ENCODE measurements at regions not wholly inside any gene's neighbourhood (a gene's known extent, or its start where the extent isn't known, plus 50 kb on each side); places are given as distances from the start of the nearest gene placed in this dataset.

DNA sequence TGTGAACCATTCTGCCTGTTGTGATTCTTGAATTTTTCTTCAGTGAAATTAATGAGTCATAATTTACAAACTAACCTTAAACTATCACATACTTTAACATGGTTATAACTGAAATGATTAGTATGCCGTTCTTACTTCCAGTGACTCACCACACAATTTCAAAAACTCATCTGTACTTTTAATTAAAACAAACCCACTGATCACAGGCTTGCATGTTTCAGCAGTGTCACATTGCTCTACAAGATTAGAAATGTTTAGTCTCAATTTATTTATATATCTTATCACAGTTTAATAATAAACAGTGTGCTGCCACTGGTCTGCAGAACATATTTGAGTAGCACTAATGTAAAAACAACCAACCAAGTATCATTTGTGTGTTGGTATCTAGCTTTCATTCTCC is 2227.9 kb upstream of the PCDH20 start:
- no peak overlapping the region for H2AFZ ChIP-seq (ENCODE audit: low read depth, low read length)
- no peak overlapping the region for H3K9ac ChIP-seq (ENCODE audit: low read length)
- no peaks in the 10 kb centered on the region for H3K9me3 ChIP-seq (ENCODE audit: insufficient read depth, low read length)
- no peak overlapping the region for H3K4me3 ChIP-seq (ENCODE audit: low read length)
- no peak overlapping the region for H3K27ac ChIP-seq (ENCODE audit: low read length)
- H3K36me3 ChIP-seq (replicated peaks; ENCODE audit: low read depth, low read length) = no peaks in the 10 kb centered on the region
- TF ChIP-seq, protein P1, sequence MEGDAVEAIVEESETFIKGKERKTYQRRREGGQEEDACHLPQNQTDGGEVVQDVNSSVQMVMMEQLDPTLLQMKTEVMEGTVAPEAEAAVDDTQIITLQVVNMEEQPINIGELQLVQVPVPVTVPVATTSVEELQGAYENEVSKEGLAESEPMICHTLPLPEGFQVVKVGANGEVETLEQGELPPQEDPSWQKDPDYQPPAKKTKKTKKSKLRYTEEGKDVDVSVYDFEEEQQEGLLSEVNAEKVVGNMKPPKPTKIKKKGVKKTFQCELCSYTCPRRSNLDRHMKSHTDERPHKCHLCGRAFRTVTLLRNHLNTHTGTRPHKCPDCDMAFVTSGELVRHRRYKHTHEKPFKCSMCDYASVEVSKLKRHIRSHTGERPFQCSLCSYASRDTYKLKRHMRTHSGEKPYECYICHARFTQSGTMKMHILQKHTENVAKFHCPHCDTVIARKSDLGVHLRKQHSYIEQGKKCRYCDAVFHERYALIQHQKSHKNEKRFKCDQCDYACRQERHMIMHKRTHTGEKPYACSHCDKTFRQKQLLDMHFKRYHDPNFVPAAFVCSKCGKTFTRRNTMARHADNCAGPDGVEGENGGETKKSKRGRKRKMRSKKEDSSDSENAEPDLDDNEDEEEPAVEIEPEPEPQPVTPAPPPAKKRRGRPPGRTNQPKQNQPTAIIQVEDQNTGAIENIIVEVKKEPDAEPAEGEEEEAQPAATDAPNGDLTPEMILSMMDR (IDR thresholded peaks at IDR 0.05; ENCODE audit: low read depth, low read length) = no peak
- TF ChIP-seq EZH2phosphoT487 (IDR thresholded peaks at IDR 0.05; ENCODE audit: low read depth) = no peak
- H4K20me1 ChIP-seq (ENCODE audit: insufficient read depth, low read length) = no peaks in the 10 kb centered on the region
- H3K27me3 ChIP-seq (ENCODE audit: low read depth, low read length) = no peaks in the 10 kb centered on the region
- H3K79me2 ChIP-seq (ENCODE audit: low read length) = no peaks in the 10 kb centered on the region
- H3K4me2 ChIP-seq (ENCODE audit: low read length) = no peak overlapping the region
- no peaks in the 10 kb centered on the region for H3K4me1 ChIP-seq (ENCODE audit: low read length)

DNA sequence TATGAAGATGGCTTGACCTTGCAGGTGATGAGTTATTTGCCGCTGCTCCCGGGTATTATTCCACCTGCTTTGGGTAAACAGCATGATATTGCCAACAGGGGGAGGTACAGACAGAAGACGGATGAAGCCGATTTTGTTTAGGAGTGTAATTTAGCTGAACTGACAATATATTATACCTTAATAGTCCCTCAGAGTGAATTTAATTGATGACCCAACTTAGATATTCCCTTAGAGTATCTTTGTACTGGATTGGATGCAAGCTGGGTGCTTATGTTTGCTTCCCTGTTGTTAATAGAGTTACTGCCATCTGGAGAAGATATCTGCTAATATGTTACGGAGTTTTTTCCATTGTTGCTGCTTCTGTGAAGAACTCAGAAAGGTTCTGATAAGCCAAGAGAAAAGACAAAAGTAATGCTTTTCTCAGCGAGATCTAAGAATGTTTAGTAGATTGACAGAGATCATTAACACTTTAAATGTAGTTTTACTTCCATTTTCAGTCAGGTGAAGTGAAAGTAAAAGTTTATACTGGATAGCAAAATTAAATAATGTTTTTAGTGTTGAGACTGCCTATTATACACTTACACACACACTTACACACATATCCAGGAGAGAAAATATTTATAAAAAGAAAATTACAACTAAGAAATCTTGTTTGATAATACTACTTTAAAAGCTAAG is 2220.8 kb upstream of the PCDH20 start:
- H2AFZ ChIP-seq (ENCODE audit: low read depth, low read length) = peak overlapping the region; percentile 99
- H3K27ac ChIP-seq (ENCODE audit: low read length) = peak overlapping the region; percentile 18; the same call in 1 of the 2 replicates
- H3K9ac ChIP-seq (ENCODE audit: low read length) = peak overlapping the region; percentile 62
- no peaks in the 10 kb centered on the region for H3K79me2 ChIP-seq (ENCODE audit: low read length)
- H3K9me3 ChIP-seq (ENCODE audit: insufficient read depth, low read length) = no peaks in the 10 kb centered on the region
- peak overlapping the region; percentile 81 for H3K4me2 ChIP-seq (ENCODE audit: low read length)
- peak overlapping the region; percentile 84 for H3K4me3 ChIP-seq (ENCODE audit: low read length)
- H3K36me3 ChIP-seq (replicated peaks; ENCODE audit: low read depth, low read length) = no peaks in the 10 kb centered on the region
- no peak for TF ChIP-seq EZH2phosphoT487 (IDR thresholded peaks at IDR 0.05; ENCODE audit: low read depth)
- TF ChIP-seq, protein P1 (IDR thresholded peaks at IDR 0.05; ENCODE audit: low read depth, low read length) = peak; percentile 57
- no peaks in the 10 kb centered on the region for H3K27me3 ChIP-seq (ENCODE audit: low read depth, low read length)
- no peaks in the 10 kb centered on the region for H4K20me1 ChIP-seq (ENCODE audit: insufficient read depth, low read length)
- peaks cover 13% of the 10 kb centered on the region for H3K4me1 ChIP-seq (ENCODE audit: low read length)

DNA sequence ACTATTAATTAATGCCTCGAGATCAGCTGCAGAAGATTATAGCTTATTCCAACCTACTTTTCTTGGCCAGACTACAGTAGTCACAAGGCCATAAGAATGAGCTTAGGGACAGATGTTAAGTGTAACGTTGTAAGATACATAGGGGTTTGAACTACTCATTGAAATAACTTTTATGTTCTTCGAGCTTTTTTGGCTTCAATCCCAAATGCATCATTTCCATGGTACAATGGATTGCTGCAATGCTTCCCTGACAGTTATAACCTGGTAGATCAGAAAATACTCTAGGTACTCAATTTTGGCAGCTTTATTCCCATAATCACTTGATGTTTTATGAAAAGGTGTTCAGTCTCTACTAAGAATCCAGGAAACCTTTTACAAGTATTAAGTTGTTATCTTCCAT is 2216.7 kb upstream of the PCDH20 start:
- no peak overlapping the region for H2AFZ ChIP-seq (ENCODE audit: low read depth, low read length)
- H3K79me2 ChIP-seq (ENCODE audit: low read length) = no peaks in the 10 kb centered on the region
- no peaks in the 10 kb centered on the region for H3K9me3 ChIP-seq (ENCODE audit: insufficient read depth, low read length)
- H3K4me3 ChIP-seq (ENCODE audit: low read length) = no peak overlapping the region
- no peaks in the 10 kb centered on the region for H4K20me1 ChIP-seq (ENCODE audit: insufficient read depth, low read length)
- peaks cover 11% of the 10 kb centered on the region for H3K4me1 ChIP-seq (ENCODE audit: low read length)
- no peak overlapping the region for H3K9ac ChIP-seq (ENCODE audit: low read length)
- H3K4me2 ChIP-seq (ENCODE audit: low read length) = no peak overlapping the region
- no peaks in the 10 kb centered on the region for H3K36me3 ChIP-seq (replicated peaks; ENCODE audit: low read depth, low read length)
- H3K27me3 ChIP-seq (ENCODE audit: low read depth, low read length) = no peaks in the 10 kb centered on the region
- H3K27ac ChIP-seq (ENCODE audit: low read length) = no peak overlapping the region
- TF ChIP-seq, protein P1 (IDR thresholded peaks at IDR 0.05; ENCODE audit: low read depth, low read length) = no peak
- no peak for TF ChIP-seq EZH2phosphoT487 (IDR thresholded peaks at IDR 0.05; ENCODE audit: low read depth)

DNA sequence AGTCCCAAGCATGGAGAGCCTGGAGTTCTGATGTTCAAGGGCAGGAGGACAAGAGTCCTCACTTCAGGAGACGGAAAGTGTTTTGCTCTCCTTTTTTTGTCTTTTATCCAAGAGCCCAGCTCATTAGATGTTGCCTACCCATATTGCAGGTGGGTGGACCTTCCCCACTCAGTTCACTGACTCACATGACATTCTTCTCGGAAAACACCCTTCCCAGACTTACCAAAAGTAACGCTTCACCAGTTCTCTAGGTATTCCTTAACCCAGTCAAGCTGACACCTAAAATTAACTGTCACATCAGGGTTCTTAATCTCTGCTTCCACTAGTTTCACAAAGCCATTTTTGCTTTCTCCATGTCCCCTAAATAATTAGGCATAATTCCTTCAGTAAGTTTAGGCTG is 2215.4 kb upstream of the PCDH20 start:
- H4K20me1 ChIP-seq (ENCODE audit: insufficient read depth, low read length) = no peaks in the 10 kb centered on the region
- H2AFZ ChIP-seq (ENCODE audit: low read depth, low read length) = no peak overlapping the region
- peaks cover 5% of the 10 kb centered on the region for H3K4me1 ChIP-seq (ENCODE audit: low read length)
- no peaks in the 10 kb centered on the region for H3K79me2 ChIP-seq (ENCODE audit: low read length)
- H3K9ac ChIP-seq (ENCODE audit: low read length) = no peak overlapping the region
- no peak for TF ChIP-seq EZH2phosphoT487 (IDR thresholded peaks at IDR 0.05; ENCODE audit: low read depth)
- TF ChIP-seq, protein P1 (IDR thresholded peaks at IDR 0.05; ENCODE audit: low read depth, low read length) = no peak
- H3K4me2 ChIP-seq (ENCODE audit: low read length) = no peak overlapping the region
- H3K4me3 ChIP-seq (ENCODE audit: low read length) = no peak overlapping the region
- H3K36me3 ChIP-seq (replicated peaks; ENCODE audit: low read depth, low read length) = no peaks in the 10 kb centered on the region
- no peak overlapping the region for H3K27ac ChIP-seq (ENCODE audit: low read length)
- no peaks in the 10 kb centered on the region for H3K9me3 ChIP-seq (ENCODE audit: insufficient read depth, low read length)
- no peaks in the 10 kb centered on the region for H3K27me3 ChIP-seq (ENCODE audit: low read depth, low read length)
